Umbilical cord (tissue), 1 donor: ENCODE measurements at regions not wholly inside any gene's neighbourhood (a gene's known extent, or its start where the extent isn't known, plus 50 kb on each side); places are given as distances from the start of the nearest gene placed in this dataset.

ENCODE experiments used
- DNase-seq: peaks from one replicate; pipeline ENCODE4 v3.0.0-alpha.2; 2015; ENCODE audit warnings: low spot score

GRCh38 chr4:121227341-121227792 lies 63.2 kb upstream of the TNIP3 start:
- DNase-seq, result no peak

- DNase-seq, result peak; percentile 32
These were observed 62.2 kb upstream of the TNIP3 start for GRCh38 chr4:121226362-121226761.

GRCh38 chr4:121221608-121222007 lies 57.5 kb upstream of the TNIP3 start:
- no peak for DNase-seq

GRCh38 chr4:121221201-121221600 lies 57.1 kb upstream of the TNIP3 start:
- DNase-seq, result no peak

- no peak for DNase-seq
These were observed 56.6 kb upstream of the TNIP3 start for GRCh38 chr4:121220698-121221097.

- DNase-seq, result no peak
These were observed 55.1 kb upstream of the TNIP3 start for GRCh38 chr4:121219227-121219626.

- no peak for DNase-seq
These were observed 53.2 kb upstream of the TNIP3 start for GRCh38 chr4:121217351-121217750.

- DNase-seq, result peak; percentile 17
These were observed 52.3 kb upstream of the TNIP3 start for GRCh38 chr4:121216461-121216860.

- DNase-seq, result no peak
These were observed 49.8 kb upstream of the TNIP3 start for GRCh38 chr4:121213940-121214339.
